Activated CD8-positive, alpha-beta T cell treated with anti-CD3 and anti-CD28 coated beads for 36 hours (primary cell): ENCODE measurements at regions not wholly inside any gene's neighbourhood (a gene's known extent, or its start where the extent isn't known, plus 50 kb on each side); places are given as distances from the start of the nearest gene placed in this dataset.

ENCODE experiments used
- ATAC-seq: fragments of 200-7000 bp; cut with Tn5 transposase; one replicate; pipeline ENCODE4 v1.10.0; 2021; ENCODE audit warnings: mild to moderate bottlenecking, moderate library complexity
- CTCF ChIA-PET: fragments of 350-600 bp; sonication (Branson Sonifier 250); formaldehyde crosslinking; loops from one replicate; lab custom pipeline; 2021; ENCODE audit warnings: antibody characterized with exemption; lab: Charles Lee
- POLR2A ChIA-PET: fragments of 350-600 bp; sonication (Branson Sonifier 250); formaldehyde crosslinking; loops from one replicate; lab custom pipeline; 2021; ENCODE audit warnings: antibody characterized with exemption; lab: Charles Lee
- DNase-seq: peaks from one replicate; pipeline ENCODE4 v3.0.0-alpha.2; 2020
- H3K27ac Mint-ChIP-seq: one replicate; pipeline ENCODE4 v1.8.0; 2021; ENCODE audit warnings: mild to moderate bottlenecking, mixed read lengths
- H3K27me3 Mint-ChIP-seq: one replicate; pipeline ENCODE4 v1.8.0; 2021; ENCODE audit warnings: mixed read lengths
- H3K36me3 Mint-ChIP-seq: one replicate; pipeline ENCODE4 v1.8.0; 2021; ENCODE audit warnings: low read depth, mixed read lengths
- H3K4me1 Mint-ChIP-seq: one replicate; pipeline ENCODE4 v1.8.0; 2021; ENCODE audit warnings: low read depth, mixed read lengths
- H3K4me3 Mint-ChIP-seq: one replicate; pipeline ENCODE4 v1.8.0; 2021; ENCODE audit warnings: mild to moderate bottlenecking, moderate library complexity, mixed read lengths
- H3K9me3 Mint-ChIP-seq: one replicate; pipeline ENCODE4 v1.8.0; 2021; ENCODE audit warnings: mixed read lengths
- intact Hi-C: fragments of 100-400 bp; cut with micrococcal nuclease; formaldehyde crosslinking; loops from one replicate; pipeline ENCODE4 v1.10.0; 2022
- TF ChIP-seq, protein P1 (sequence below): fragments of 200-600 bp; IDR thresholded peaks from one replicate; pipeline ENCODE4 v1.8.0; 2022; ENCODE audit warnings: antibody characterized with exemption, mild to moderate bottlenecking

DNA sequence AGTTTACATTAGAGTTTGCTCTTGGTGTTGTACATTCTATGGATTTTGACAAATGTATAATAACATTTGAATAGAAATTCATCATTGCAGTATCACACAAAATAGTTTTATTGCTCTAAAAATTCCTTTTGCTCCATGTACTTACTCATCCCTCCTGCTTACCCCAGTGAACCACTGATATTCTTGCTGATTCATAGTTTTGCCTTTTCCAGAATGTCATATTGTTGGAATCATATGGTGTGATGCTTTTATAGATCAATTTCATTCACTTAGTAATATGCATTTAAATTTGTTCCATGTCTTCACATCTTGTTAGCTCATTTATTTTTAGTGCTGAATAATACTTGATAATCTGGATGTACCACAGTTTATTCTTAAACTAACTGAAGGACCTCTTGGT lies 1593.2 kb downstream of the C4orf33 start:
- intact Hi-C loops, result no loop called here
- no peak overlapping the region for H3K4me3 Mint-ChIP-seq
- no peaks in the 10 kb centered on the region for H3K4me1 Mint-ChIP-seq
- no peaks in the 10 kb centered on the region for H3K9me3 Mint-ChIP-seq
- ATAC-seq, result no peak
- H3K27me3 Mint-ChIP-seq, result no peaks in the 10 kb centered on the region
- no peak for DNase-seq
- TF ChIP-seq, protein P1, sequence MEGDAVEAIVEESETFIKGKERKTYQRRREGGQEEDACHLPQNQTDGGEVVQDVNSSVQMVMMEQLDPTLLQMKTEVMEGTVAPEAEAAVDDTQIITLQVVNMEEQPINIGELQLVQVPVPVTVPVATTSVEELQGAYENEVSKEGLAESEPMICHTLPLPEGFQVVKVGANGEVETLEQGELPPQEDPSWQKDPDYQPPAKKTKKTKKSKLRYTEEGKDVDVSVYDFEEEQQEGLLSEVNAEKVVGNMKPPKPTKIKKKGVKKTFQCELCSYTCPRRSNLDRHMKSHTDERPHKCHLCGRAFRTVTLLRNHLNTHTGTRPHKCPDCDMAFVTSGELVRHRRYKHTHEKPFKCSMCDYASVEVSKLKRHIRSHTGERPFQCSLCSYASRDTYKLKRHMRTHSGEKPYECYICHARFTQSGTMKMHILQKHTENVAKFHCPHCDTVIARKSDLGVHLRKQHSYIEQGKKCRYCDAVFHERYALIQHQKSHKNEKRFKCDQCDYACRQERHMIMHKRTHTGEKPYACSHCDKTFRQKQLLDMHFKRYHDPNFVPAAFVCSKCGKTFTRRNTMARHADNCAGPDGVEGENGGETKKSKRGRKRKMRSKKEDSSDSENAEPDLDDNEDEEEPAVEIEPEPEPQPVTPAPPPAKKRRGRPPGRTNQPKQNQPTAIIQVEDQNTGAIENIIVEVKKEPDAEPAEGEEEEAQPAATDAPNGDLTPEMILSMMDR, result no peak
- POLR2A ChIA-PET, result no interaction called here
- H3K36me3 Mint-ChIP-seq, result no peaks in the 10 kb centered on the region
- no peak overlapping the region for H3K27ac Mint-ChIP-seq
- CTCF ChIA-PET, result no interaction called here

DNA sequence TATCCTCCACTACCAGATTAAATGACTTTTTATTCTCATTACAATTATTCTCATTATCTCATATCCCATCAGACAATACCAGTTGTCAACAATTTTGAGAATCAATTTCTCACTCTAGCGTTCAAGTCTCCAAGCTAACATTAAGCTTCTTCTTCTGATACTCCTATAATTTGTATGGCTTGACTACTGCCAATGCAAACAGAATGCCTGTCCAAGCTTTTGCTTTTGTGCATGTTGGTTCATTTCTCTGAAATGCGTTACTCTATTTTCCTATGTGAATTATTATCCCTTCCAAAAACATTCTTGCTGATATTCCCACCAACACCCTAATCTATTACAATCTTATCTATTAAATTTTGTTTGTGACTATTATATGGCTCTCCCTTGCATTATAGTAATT lies 1602.3 kb downstream of the C4orf33 start:
- TF ChIP-seq, protein P1, result no peak
- H3K27ac Mint-ChIP-seq, result no peak overlapping the region
- H3K9me3 Mint-ChIP-seq, result peaks cover 1% of the 10 kb centered on the region
- H3K36me3 Mint-ChIP-seq, result no peaks in the 10 kb centered on the region
- H3K27me3 Mint-ChIP-seq, result no peaks in the 10 kb centered on the region
- POLR2A ChIA-PET, result no interaction called here
- intact Hi-C loops, result no loop called here
- no peak overlapping the region for H3K4me3 Mint-ChIP-seq
- ATAC-seq (no peak), DNase-seq (no peak)
- H3K4me1 Mint-ChIP-seq, result no peaks in the 10 kb centered on the region
- CTCF ChIA-PET, result no interaction called here

DNA sequence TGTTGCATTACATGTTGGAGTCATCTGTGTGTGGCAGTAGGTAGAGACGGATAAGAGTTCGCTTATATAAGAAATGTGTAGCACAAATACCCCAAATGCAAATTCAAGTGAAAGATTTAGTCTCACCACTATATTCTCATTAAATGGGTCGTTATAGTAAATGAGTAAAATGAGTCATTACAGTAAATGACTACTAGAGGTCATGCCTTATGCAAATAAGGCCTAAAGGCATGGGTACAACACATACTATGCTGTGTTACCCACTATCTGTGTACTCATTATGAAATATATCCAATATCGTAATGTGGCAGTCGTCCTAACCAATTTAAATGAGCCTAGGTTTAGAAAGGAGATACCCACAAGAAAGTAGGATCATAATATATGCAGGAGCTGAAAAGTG lies 1603.1 kb downstream of the C4orf33 start:
- Mint-ChIP-seq H3K4me3 (no peak overlapping the region), H3K9me3 (peaks cover 1% of the 10 kb centered on the region), H3K36me3 (no peaks in the 10 kb centered on the region), H3K27me3 (no peaks in the 10 kb centered on the region), H3K27ac (no peak overlapping the region), H3K4me1 (no peaks in the 10 kb centered on the region)
- TF ChIP-seq, protein P1, result no peak
- DNase-seq (no peak), ATAC-seq (no peak)
- CTCF ChIA-PET, result no interaction called here
- POLR2A ChIA-PET, result no interaction called here
- intact Hi-C loops, result no loop called here

DNA sequence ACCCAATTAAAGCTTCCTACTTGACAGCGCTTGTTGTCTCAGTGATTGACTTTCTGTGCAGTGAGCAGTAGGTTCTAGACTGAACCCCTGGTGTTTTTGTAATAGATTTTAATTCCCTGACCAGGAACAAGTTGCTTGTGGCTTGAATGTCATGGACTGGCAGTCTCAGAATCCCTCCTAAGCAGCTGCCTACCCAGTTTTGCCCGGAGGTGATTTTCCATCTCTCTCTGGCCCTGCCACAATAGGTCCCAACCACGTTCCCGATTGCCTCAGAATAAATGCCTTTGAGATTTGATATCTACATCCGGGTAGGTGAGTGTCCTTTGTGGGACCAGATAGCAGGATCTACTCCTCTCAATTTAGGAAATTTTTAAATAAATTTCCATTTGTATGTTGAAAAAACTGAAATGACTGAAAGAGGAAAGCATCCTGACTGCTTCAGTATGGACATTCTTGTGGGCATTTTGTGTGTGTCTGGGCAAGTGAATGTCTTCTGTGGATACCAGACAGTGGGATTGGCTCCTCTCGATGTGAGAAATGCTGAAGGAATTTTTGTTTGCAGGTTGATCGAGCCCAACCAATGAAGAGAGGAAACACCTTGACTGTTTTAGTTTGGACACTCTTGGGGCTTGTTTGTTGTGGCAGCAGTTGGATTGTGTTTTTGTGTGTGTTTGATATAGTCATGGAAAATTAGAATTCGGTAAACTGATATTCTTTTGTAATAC lies 1607.4 kb downstream of the C4orf33 start:
- intact Hi-C loops, result no loop called here
- Mint-ChIP-seq H3K4me3 (no peak overlapping the region), H3K4me1 (no peaks in the 10 kb centered on the region), H3K36me3 (no peaks in the 10 kb centered on the region), H3K9me3 (no peaks in the 10 kb centered on the region), H3K27me3 (no peaks in the 10 kb centered on the region), H3K27ac (no peak overlapping the region)
- TF ChIP-seq, protein P1, result no peak
- DNase-seq (no peak), ATAC-seq (no peak)
- ChIA-PET CTCF (no interaction called here), POLR2A (no interaction called here)

DNA sequence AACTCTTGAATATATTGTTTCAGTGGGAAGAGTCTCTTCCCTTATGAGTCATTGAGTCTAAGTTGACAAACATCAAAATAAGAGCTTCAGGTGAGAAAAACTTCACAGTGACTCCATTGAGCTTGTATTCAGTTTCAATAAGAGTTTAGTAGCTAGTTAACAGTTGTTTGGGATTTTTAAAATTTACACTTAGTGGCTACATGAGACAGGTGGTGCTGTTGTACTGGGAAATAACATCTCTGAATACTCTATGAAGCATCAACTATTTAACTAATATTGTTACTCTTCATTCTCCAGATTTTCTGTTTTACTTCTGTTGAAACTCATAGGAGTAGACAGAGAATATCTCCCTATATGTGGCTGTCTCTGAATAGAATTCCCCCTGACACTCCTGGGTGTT lies 1609.1 kb downstream of the C4orf33 start:
- TF ChIP-seq, protein P1, result no peak
- ATAC-seq (no peak), DNase-seq (no peak)
- CTCF ChIA-PET, result no interaction called here
- intact Hi-C loops, result no loop called here
- no peaks in the 10 kb centered on the region for H3K27me3 Mint-ChIP-seq
- H3K4me1 Mint-ChIP-seq, result no peaks in the 10 kb centered on the region
- POLR2A ChIA-PET, result no interaction called here
- H3K4me3 Mint-ChIP-seq, result no peak overlapping the region
- no peaks in the 10 kb centered on the region for H3K36me3 Mint-ChIP-seq
- H3K27ac Mint-ChIP-seq, result no peak overlapping the region
- no peaks in the 10 kb centered on the region for H3K9me3 Mint-ChIP-seq
